DND-41 (cell line): ENCODE measurements at regions not wholly inside any gene's neighbourhood (a gene's known extent, or its start where the extent isn't known, plus 50 kb on each side); places are given as distances from the start of the nearest gene placed in this dataset.

ENCODE experiments used
- CTCF ChIP-seq: IDR thresholded peaks from 2 replicates; pipeline ENCODE4 v1.5.1; 2012; ENCODE audit warnings: borderline replicate concordance, low read length, moderate library complexity, mild to moderate bottlenecking; ENCODE audit not compliant: poor library complexity, severe bottlenecking; ENCODE audit errors: extremely low read depth
- EZH2 ChIP-seq: IDR thresholded peaks from 3 replicates; pipeline ENCODE4 v1.6.1; 2012; ENCODE audit warnings: borderline replicate concordance, low read depth, mild to moderate bottlenecking, moderate library complexity, low read length, inconsistent platforms; ENCODE audit not compliant: severe bottlenecking

DNA sequence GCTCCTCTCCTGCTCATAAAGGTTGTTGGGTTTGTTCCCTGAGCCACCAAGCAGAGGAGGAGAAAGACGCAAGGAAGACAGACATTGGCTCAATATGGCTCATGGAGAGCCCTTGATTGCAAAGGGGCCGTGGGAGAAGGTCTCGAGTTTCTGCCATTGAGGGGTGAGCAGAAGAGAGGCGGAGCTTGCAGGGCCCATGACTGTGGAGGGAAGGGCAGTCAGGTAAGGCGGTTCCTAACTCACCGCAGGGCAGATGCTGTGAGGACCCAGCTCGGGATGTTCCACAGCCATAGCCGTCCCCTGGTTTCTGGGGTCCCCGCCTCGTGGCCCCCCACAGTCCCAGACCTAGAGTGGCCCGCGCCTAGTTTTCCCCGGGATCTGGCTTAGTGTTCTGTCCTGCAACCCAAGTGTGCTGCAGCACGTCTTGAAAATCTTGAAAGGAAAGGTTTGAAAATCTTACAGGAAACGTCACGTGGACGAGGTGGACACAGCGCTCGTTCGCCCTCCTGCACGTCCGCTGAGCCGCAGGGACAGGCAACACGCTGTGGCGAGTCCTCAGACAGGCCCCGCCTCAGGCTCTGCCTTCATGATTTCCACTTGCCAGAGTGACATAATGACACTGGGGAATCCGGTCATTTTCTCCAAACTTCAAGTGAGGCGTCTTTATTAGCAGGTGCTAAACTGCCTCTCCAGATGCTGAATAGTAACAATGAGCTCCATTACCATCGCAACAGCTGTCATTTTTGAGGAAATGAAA lies 105.5 kb upstream of the HDAC4 start:
- TF ChIP-seq CTCF (no peak), EZH2 (no peak)
